Motor neuron (in vitro differentiated cells): ENCODE measurements at regions not wholly inside any gene's neighbourhood (a gene's known extent, or its start where the extent isn't known, plus 50 kb on each side); places are given as distances from the start of the nearest gene placed in this dataset.

Source experiments
- ATAC-seq, 8 experiments: fragments of 200-7000 bp; cut with Tn5 transposase; replicated peaks in 6 of 8; 2 replicates each; pipeline ENCODE4 v1.8.0; 2021; ENCODE audit warnings: mild to moderate bottlenecking in 8 of 8, moderate library complexity in 8 of 8
- H3K27ac ChIP-seq, 2 donors: fragments of 250-450 bp; sonication (Bioruptor Pico); 2 replicates each; pipeline ENCODE4 v1.9.0; 2021; ENCODE audit warnings: antibody characterized with exemption in 2 of 2, mild to moderate bottlenecking in 2 of 2, moderate library complexity in 1 of 2
- H3K4me1 ChIP-seq, 2 donors: fragments of 250-450 bp; sonication (Bioruptor Pico); replicated peaks in 1 of 2; 2 replicates each; pipeline ENCODE4 v1.6.1; 2021; ENCODE audit warnings: antibody characterized with exemption in 2 of 2, mild to moderate bottlenecking in 2 of 2, moderate library complexity in 1 of 2
- H3K4me3 ChIP-seq, 5 donors: fragments of 250-450 bp; sonication (Bioruptor Pico); 2 replicates each; pipeline ENCODE4 v1.9.0; 2021; ENCODE audit warnings: antibody characterized with exemption in 5 of 5, mild to moderate bottlenecking in 5 of 5, moderate library complexity in 4 of 5
- WGBS, 10 experiments: fragments of 450-650 bp; shearing (Covaris generic); methylation state at CpG; one replicate each; pipeline ENCODE4 v1.0.0; 2022; 5-methylcytosine and 5-hydroxymethylcytosine counted together
- in situ Hi-C, 9 experiments: fragments of 400-800 bp; cut with MboI; loops; one replicate each; pipeline ENCODE4 v1.15.0; 2021; ENCODE audit warnings: low sequenced_read_pairs in 9 of 9, low pct_unique_long_range_greater_than_20kb in 2 of 9; ENCODE audit not compliant: unreplicated experiment in 9 of 9

GRCh38 chr14:81927070-81927469, 393.4 kb upstream of the SEL1L start:
- H3K4me1 ChIP-seq = no peaks in the 10 kb centered on the region
- peak in 1 of 8 experiments; percentile 74 for ATAC-seq
- 0 to 47% (median 0%) methylated on average over 1 of the region's 1 CpG; no CpG with 5 or more reads in 3 of the 10 experiments for WGBS, 10 experiments
- H3K4me3 ChIP-seq = no peak overlapping the region
- H3K27ac ChIP-seq = no peak overlapping the region
- in situ Hi-C loops = no loop called here

GRCh38 chr14:81931828-81932227, 398.2 kb upstream of the SEL1L start:
- Histone ChIP-seq H3K4me1 (peaks cover 0 to 10% of the 10 kb centered on the region in 2 donors), H3K27ac (no peak overlapping the region), H3K4me3 (no peak overlapping the region)
- in situ Hi-C loops = no loop called here
- no peak for ATAC-seq
- WGBS, 10 experiments = 0 to 80% (median 43%) methylated on average over 1 of the region's 1 CpG; no CpG with 5 or more reads in 3 of the 10 experiments

- ATAC-seq = peak in 1 of 8 experiments; percentile 39
- in situ Hi-C loops = no loop called here
- no peak overlapping the region for H3K4me3 ChIP-seq
- 0 to 83% (median 33%) methylated on average over 1 of the region's 1 CpG; no CpG with 5 or more reads in 4 of the 10 experiments for WGBS, 10 experiments
- no peak overlapping the region for H3K27ac ChIP-seq
- peaks cover 0 to 10% of the 10 kb centered on the region in 2 donors for H3K4me1 ChIP-seq
Observed at GRCh38 chr14:81936348-81936747, 402.7 kb upstream of the SEL1L start.

- 0 to 57% (median 23%) methylated on average over 1 of the region's 1 CpG; no CpG with 5 or more reads in 1 of the 10 experiments for WGBS, 10 experiments
Observed at GRCh38 chr14:81936902-81937301, 403.2 kb upstream of the SEL1L start.

GRCh38 chr14:81938341-81938740, 404.7 kb upstream of the SEL1L start:
- no peak overlapping the region for H3K27ac ChIP-seq
- in situ Hi-C loops = no loop called here
- no peak for ATAC-seq
- peaks cover 0 to 4% of the 10 kb centered on the region in 2 donors for H3K4me1 ChIP-seq
- WGBS, 10 experiments = 0 to 100% (median 68%) methylated on average over 1 to 3 of the region's 3 CpGs; no CpG with 5 or more reads in 2 of the 10 experiments
- no peak overlapping the region for H3K4me3 ChIP-seq

More at GRCh38 chr14:81936902-81937301, 403.2 kb upstream of the SEL1L start:
- no peak overlapping the region for H3K27ac ChIP-seq
- H3K4me1 ChIP-seq = peaks cover 0 to 10% of the 10 kb centered on the region in 2 donors
- H3K4me3 ChIP-seq = no peak overlapping the region
- in situ Hi-C loops = no loop called here
- ATAC-seq = no peak

- in situ Hi-C loops = no loop called here
- Histone ChIP-seq H3K4me1 (no peaks in the 10 kb centered on the region), H3K4me3 (no peak overlapping the region), H3K27ac (no peak overlapping the region)
- WGBS, 10 experiments = 0 to 80% (median 25%) methylated on average over 1 of the region's 1 CpG; no CpG with 5 or more reads in 5 of the 10 experiments
- ATAC-seq = peak in 1 of 8 experiments; percentile 37
Observed at GRCh38 chr14:81940651-81941050, 407.0 kb upstream of the SEL1L start.

GRCh38 chr14:81942071-81942470, 408.4 kb upstream of the SEL1L start:
- H3K4me3 ChIP-seq = no peak overlapping the region
- H3K27ac ChIP-seq = no peak overlapping the region
- in situ Hi-C loops = no loop called here
- no peak for ATAC-seq
- H3K4me1 ChIP-seq = peaks cover 0 to 2% of the 10 kb centered on the region in 2 donors

- in situ Hi-C loops = no loop called here
- WGBS, 10 experiments = 17 to 97% (median 84%) methylated on average over 1 to 3 of the region's 3 CpGs
- no peak overlapping the region for H3K27ac ChIP-seq
- H3K4me3 ChIP-seq = no peak overlapping the region
- H3K4me1 ChIP-seq = peaks cover 0 to 2% of the 10 kb centered on the region in 2 donors
- no peak for ATAC-seq
Observed at GRCh38 chr14:81946375-81946774, 412.7 kb upstream of the SEL1L start.

- Histone ChIP-seq H3K4me1 (peaks cover 0 to 2% of the 10 kb centered on the region in 2 donors), H3K27ac (no peak overlapping the region), H3K4me3 (no peak overlapping the region)
- ATAC-seq = no peak
- in situ Hi-C loops = no loop called here
- 10 to 100% (median 73%) methylated on average over 3 to 8 of the region's 8 CpGs for WGBS, 10 experiments
Observed at GRCh38 chr14:81946834-81947798, 413.5 kb upstream of the SEL1L start.

GRCh38 chr14:81952917-81953316, 419.3 kb upstream of the SEL1L start:
- in situ Hi-C loops = no loop called here
- WGBS, 10 experiments = 0 to 67% (median 39%) methylated on average over 1 to 2 of the region's 2 CpGs; no CpG with 5 or more reads in 6 of the 10 experiments

GRCh38 chr14:81953419-81953818, 419.8 kb upstream of the SEL1L start:
- in situ Hi-C loops = no loop called here
- WGBS, 10 experiments = 0 to 93% (median 73%) methylated on average over 1 to 3 of the region's 3 CpGs; no CpG with 5 or more reads in 4 of the 10 experiments
- no peak overlapping the region for H3K27ac ChIP-seq
- H3K4me1 ChIP-seq = no peaks in the 10 kb centered on the region
- no peak overlapping the region for H3K4me3 ChIP-seq
- ATAC-seq = no peak

More at GRCh38 chr14:81952917-81953316, 419.3 kb upstream of the SEL1L start:
- H3K27ac ChIP-seq = no peak overlapping the region
- no peak overlapping the region for H3K4me3 ChIP-seq
- ATAC-seq = no peak
- H3K4me1 ChIP-seq = no peaks in the 10 kb centered on the region

- WGBS, 10 experiments = 0 to 100% (median 90%) methylated on average over 1 of the region's 1 CpG; no CpG with 5 or more reads in 1 of the 10 experiments
- no peak for ATAC-seq
- in situ Hi-C loops = no loop called here
- H3K4me3 ChIP-seq = no peak overlapping the region
- no peaks in the 10 kb centered on the region for H3K4me1 ChIP-seq
- H3K27ac ChIP-seq = no peak overlapping the region
Observed at GRCh38 chr14:81955123-81955522, 421.5 kb upstream of the SEL1L start.

- no peak for ATAC-seq
- in situ Hi-C loops = no loop called here
- WGBS, 10 experiments = 0 to 96% (median 80%) methylated on average over 1 to 3 of the region's 3 CpGs; no CpG with 5 or more reads in 1 of the 10 experiments
Observed at GRCh38 chr14:81960781-81961180, 427.1 kb upstream of the SEL1L start.

More at GRCh38 chr14:81960781-81961180, 427.1 kb upstream of the SEL1L start:
- Histone ChIP-seq H3K4me1 (no peaks in the 10 kb centered on the region), H3K27ac (no peak overlapping the region), H3K4me3 (no peak overlapping the region)
